BLaER1 treated with 17β-estradiol and CSF1 and Interleukin-3, amounts not matched to agents 10 nM and 100 nM (cell line): ENCODE measurements at regions not wholly inside any gene's neighbourhood (a gene's known extent, or its start where the extent isn't known, plus 50 kb on each side); places are given as distances from the start of the nearest gene placed in this dataset.

Source experiments
- H3K27ac ChIP-seq, 11 experiments: shearing (Covaris generic); formaldehyde crosslinking; 2 replicates each; pipeline ENCODE4 v1.8.1; 2022
- H3K27me3 ChIP-seq, 11 experiments: shearing (Covaris generic); formaldehyde crosslinking; 2 replicates each; pipeline ENCODE4 v1.8.1; 2022
- H3K36me3 ChIP-seq, 11 experiments: shearing (Covaris generic); formaldehyde crosslinking; 2 replicates each; pipeline ENCODE4 v1.8.1; 2022
- H3K4me1 ChIP-seq, 10 experiments: shearing (Covaris generic); formaldehyde crosslinking; 2 replicates each; pipeline ENCODE4 v1.8.1; 2022
- H3K4me2 ChIP-seq, 11 experiments: shearing (Covaris generic); formaldehyde crosslinking; 2 replicates each; pipeline ENCODE4 v1.8.1; 2022
- H3K4me3 ChIP-seq, 10 experiments: shearing (Covaris generic); formaldehyde crosslinking; 2 replicates each; pipeline ENCODE4 v1.8.1; 2022
- H3K9ac ChIP-seq, 11 experiments: shearing (Covaris generic); formaldehyde crosslinking; 2 replicates each; pipeline ENCODE4 v1.8.1; 2022
- H3K9me3 ChIP-seq, 11 experiments: shearing (Covaris generic); formaldehyde crosslinking; replicated peaks in 1 of 11; 2 replicates each; pipeline ENCODE4 v1.8.1; 2022
- H4K20me1 ChIP-seq, 11 experiments: shearing (Covaris generic); formaldehyde crosslinking; 2 replicates each; pipeline ENCODE4 v1.8.1; 2022
- Cebpa-rat ChIP-seq, 11 experiments: shearing (Covaris generic); IDR thresholded peaks; 2 replicates each; pipeline ENCODE4 v1.8.1; 2022

- TF ChIP-seq Cebpa-rat (IDR thresholded peaks at IDR 0.05) = 0 out of 22 replicates have a peak, but pooled peaks of 1 of the 11 experiments have one; percentile 7
- H3K4me1 ChIP-seq = peaks cover 28 to 58% (median 37%) of the 10 kb centered on the region in 10 experiments
These were observed 169.9 kb upstream of the HDDC2 start for GRCh38 chr6:125471667-125472066.

DNA sequence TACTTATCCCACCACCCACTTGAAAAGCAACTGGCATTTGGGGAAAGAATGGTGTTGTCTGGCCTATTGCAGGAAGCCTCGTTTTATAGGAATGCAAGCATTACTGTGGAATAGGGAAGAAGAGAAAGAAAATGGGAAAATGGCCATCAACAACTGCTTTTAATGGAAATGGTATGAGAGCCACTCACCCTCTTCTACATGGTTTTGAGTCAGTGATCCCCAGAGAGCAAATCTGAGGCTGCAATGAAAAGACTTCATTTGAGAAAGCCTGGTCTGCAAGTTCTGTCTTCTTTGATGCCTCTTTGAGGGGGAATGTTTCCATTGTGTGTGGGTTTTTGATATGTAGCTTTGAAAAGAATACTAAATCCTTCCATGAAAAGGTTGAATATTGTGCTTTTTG lies 172.3 kb upstream of the HDDC2 start:
- no peak overlapping the region for H3K27ac ChIP-seq
- H3K9me3 ChIP-seq = peaks cover 0 to 11% (median 3%) of the 10 kb centered on the region in 11 experiments; a peak in 6 of 22 replicates
- peaks cover 20 to 49% (median 29%) of the 10 kb centered on the region in 10 experiments for H3K4me1 ChIP-seq
- no peak for TF ChIP-seq Cebpa-rat (IDR thresholded peaks at IDR 0.05)
- no peaks in the 10 kb centered on the region for H3K27me3 ChIP-seq
- no peak overlapping the region for H3K4me3 ChIP-seq
- H4K20me1 ChIP-seq = no peaks in the 10 kb centered on the region
- H3K9ac ChIP-seq = no peak overlapping the region
- H3K4me2 ChIP-seq = peak overlapping the region in 5 of 11 experiments; percentile 9 to 55 (median 30); a peak in 6 of 22 replicates
- H3K36me3 ChIP-seq = no peaks in the 10 kb centered on the region

More at GRCh38 chr6:125471667-125472066, 169.9 kb upstream of the HDDC2 start:
- no peaks in the 10 kb centered on the region for H4K20me1 ChIP-seq
- H3K27me3 ChIP-seq = no peaks in the 10 kb centered on the region
- no peak overlapping the region for H3K4me3 ChIP-seq
- H3K4me2 ChIP-seq = peak overlapping the region in 1 of 11 experiments; percentile 3; a peak in 1 of 22 replicates
- no peak overlapping the region for H3K27ac ChIP-seq
- H3K9me3 ChIP-seq = peaks cover 5 to 22% (median 13%) of the 10 kb centered on the region in 11 experiments; a peak in 21 of 22 replicates
- H3K9ac ChIP-seq = no peak overlapping the region
- H3K36me3 ChIP-seq = no peaks in the 10 kb centered on the region

DNA sequence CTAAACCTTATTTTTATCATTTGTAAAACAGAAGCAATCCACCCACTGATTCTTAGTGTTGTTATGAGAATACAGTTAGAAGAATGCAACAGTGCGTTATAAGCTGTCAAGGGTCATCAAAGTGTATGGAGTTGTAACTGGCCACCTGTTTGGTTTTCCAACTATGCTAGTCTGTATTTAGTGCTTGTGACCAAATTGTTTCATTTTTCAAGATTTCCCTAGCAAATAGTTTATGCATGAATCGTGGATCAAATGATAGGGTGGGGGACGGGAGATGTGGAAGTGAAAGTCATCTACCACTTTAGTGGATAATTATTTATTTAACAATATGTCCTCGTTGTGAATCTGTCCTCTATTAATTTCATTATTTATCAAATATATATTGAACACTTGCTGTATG lies 175.4 kb upstream of the HDDC2 start:
- H3K36me3 ChIP-seq = no peaks in the 10 kb centered on the region

GRCh38 chr6:125477844-125478243 lies 176.1 kb upstream of the HDDC2 start:
- H3K4me2 ChIP-seq = no peak overlapping the region
- no peak for TF ChIP-seq Cebpa-rat (IDR thresholded peaks at IDR 0.05)
- H3K27ac ChIP-seq = no peak overlapping the region
- H3K4me3 ChIP-seq = no peak overlapping the region
- no peaks in the 10 kb centered on the region for H3K36me3 ChIP-seq
- no peaks in the 10 kb centered on the region for H4K20me1 ChIP-seq
- H3K4me1 ChIP-seq = peaks cover 10 to 45% (median 20%) of the 10 kb centered on the region in 10 experiments; a peak in 19 of 20 replicates
- no peaks in the 10 kb centered on the region for H3K27me3 ChIP-seq
- peaks cover 0 to 11% (median 2%) of the 10 kb centered on the region in 11 experiments; a peak in 6 of 22 replicates for H3K9me3 ChIP-seq
- no peak overlapping the region for H3K9ac ChIP-seq

More for the DNA sequence above, 175.4 kb upstream of the HDDC2 start:
- H3K9ac ChIP-seq = no peak overlapping the region
- H3K4me2 ChIP-seq = peak overlapping the region in 10 of 11 experiments; percentile 18 to 71 (median 48); a peak in 8 of 22 replicates
- peaks cover 0 to 11% (median 3%) of the 10 kb centered on the region in 11 experiments; a peak in 6 of 22 replicates for H3K9me3 ChIP-seq
- H3K4me3 ChIP-seq = no peak overlapping the region
- H3K27ac ChIP-seq = no peak overlapping the region
- H4K20me1 ChIP-seq = no peaks in the 10 kb centered on the region
- no peaks in the 10 kb centered on the region for H3K27me3 ChIP-seq
- H3K4me1 ChIP-seq = peaks cover 10 to 45% (median 20%) of the 10 kb centered on the region in 10 experiments; a peak in 19 of 20 replicates
- no peak for TF ChIP-seq Cebpa-rat (IDR thresholded peaks at IDR 0.05)

- H3K4me2 ChIP-seq = peak overlapping the region in 2 of 11 experiments; percentile 36 to 40; a peak in 2 of 22 replicates
- H3K27me3 ChIP-seq = no peaks in the 10 kb centered on the region
- no peak for TF ChIP-seq Cebpa-rat (IDR thresholded peaks at IDR 0.05)
- no peak overlapping the region for H3K9ac ChIP-seq
- peaks cover 0 to 11% (median 0%) of the 10 kb centered on the region in 11 experiments; a peak in 9 of 22 replicates for H3K9me3 ChIP-seq
- peaks cover 10 to 36% (median 13%) of the 10 kb centered on the region in 10 experiments; a peak in 19 of 20 replicates for H3K4me1 ChIP-seq
- H3K36me3 ChIP-seq = no peaks in the 10 kb centered on the region
- H3K27ac ChIP-seq = no peak overlapping the region
- H4K20me1 ChIP-seq = no peaks in the 10 kb centered on the region
- no peak overlapping the region for H3K4me3 ChIP-seq
These were observed 178.4 kb upstream of the HDDC2 start for GRCh38 chr6:125480146-125480545.

GRCh38 chr6:125480571-125480970 lies 178.8 kb upstream of the HDDC2 start:
- peak overlapping the region in 2 of 11 experiments; percentile 36 to 40; a peak in 2 of 22 replicates for H3K4me2 ChIP-seq
- TF ChIP-seq Cebpa-rat (IDR thresholded peaks at IDR 0.05) = no peak
- H3K4me1 ChIP-seq = peaks cover 10 to 40% (median 13%) of the 10 kb centered on the region in 10 experiments; a peak in 19 of 20 replicates
- H3K36me3 ChIP-seq = no peaks in the 10 kb centered on the region
- peaks cover under 1 to 16% (median 3%) of the 10 kb centered on the region in 11 experiments; a peak in 17 of 22 replicates for H3K9me3 ChIP-seq
- no peaks in the 10 kb centered on the region for H3K27me3 ChIP-seq
- no peaks in the 10 kb centered on the region for H4K20me1 ChIP-seq
- no peak overlapping the region for H3K9ac ChIP-seq
- H3K27ac ChIP-seq = no peak overlapping the region
- no peak overlapping the region for H3K4me3 ChIP-seq

DNA sequence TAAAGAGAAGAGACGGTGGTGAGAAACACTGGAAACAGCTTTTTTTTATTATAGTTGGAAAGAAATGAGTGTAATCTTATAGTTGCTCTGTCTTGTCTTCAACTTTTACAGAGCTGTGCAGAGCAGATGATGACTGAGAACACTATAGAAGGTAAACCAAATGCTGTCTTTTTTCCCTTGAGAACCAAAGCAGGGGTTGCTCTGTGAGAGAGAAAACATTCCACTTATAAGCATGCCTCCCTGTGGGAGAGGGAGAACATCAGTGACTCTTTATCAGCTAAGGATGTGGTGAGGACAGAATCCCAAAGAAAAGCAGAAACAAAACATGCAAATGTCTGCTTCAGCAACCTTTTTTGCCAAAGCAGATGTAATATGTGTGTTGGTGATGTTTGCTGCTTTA lies 179.3 kb upstream of the HDDC2 start:
- no peak for TF ChIP-seq Cebpa-rat (IDR thresholded peaks at IDR 0.05)
- Histone ChIP-seq H3K9me3 (peaks cover 5 to 20% (median 8%) of the 10 kb centered on the region in 11 experiments; a peak in 19 of 22 replicates), H3K4me1 (peaks cover 9 to 39% (median 12%) of the 10 kb centered on the region in 10 experiments; a peak in 19 of 20 replicates), H3K4me2 (peak overlapping the region in 2 of 11 experiments; percentile 36 to 40; a peak in 4 of 22 replicates), H3K4me3 (no peak overlapping the region), H3K27ac (no peak overlapping the region), H3K36me3 (no peaks in the 10 kb centered on the region), H3K9ac (no peak overlapping the region), H4K20me1 (no peaks in the 10 kb centered on the region), H3K27me3 (no peaks in the 10 kb centered on the region)

GRCh38 chr6:125485757-125486156 lies 184.0 kb upstream of the HDDC2 start:
- no peak overlapping the region; a peak in 1 of 22 replicates for H3K4me2 ChIP-seq
- no peak overlapping the region for H3K4me3 ChIP-seq
- no peak overlapping the region for H3K9ac ChIP-seq
- peaks cover 0 to 34% (median 0%) of the 10 kb centered on the region in 10 experiments; a peak in 4 of 20 replicates for H3K4me1 ChIP-seq
- no peaks in the 10 kb centered on the region for H4K20me1 ChIP-seq
- peaks cover 13 to 50% (median 28%) of the 10 kb centered on the region in 11 experiments; a peak in 21 of 22 replicates for H3K9me3 ChIP-seq
- peak overlapping the region in 1 of 11 experiments; percentile 67; a peak in 2 of 22 replicates for H3K27ac ChIP-seq
- no peaks in the 10 kb centered on the region for H3K27me3 ChIP-seq
- TF ChIP-seq Cebpa-rat (IDR thresholded peaks at IDR 0.05) = no peak
- no peaks in the 10 kb centered on the region for H3K36me3 ChIP-seq

GRCh38 chr6:125486881-125487280 lies 185.1 kb upstream of the HDDC2 start:
- peak overlapping the region in 2 of 11 experiments; percentile 22 to 67; a peak in 3 of 22 replicates for H3K27ac ChIP-seq
- H3K4me3 ChIP-seq = no peak overlapping the region
- no peak overlapping the region for H3K4me2 ChIP-seq
- no peak overlapping the region for H3K9ac ChIP-seq
- H4K20me1 ChIP-seq = no peaks in the 10 kb centered on the region
- peaks cover 0 to 24% (median 0%) of the 10 kb centered on the region in 10 experiments; a peak in 4 of 20 replicates for H3K4me1 ChIP-seq
- peaks cover 13 to 50% (median 28%) of the 10 kb centered on the region in 11 experiments; a peak in 21 of 22 replicates for H3K9me3 ChIP-seq
- no peaks in the 10 kb centered on the region for H3K36me3 ChIP-seq
- TF ChIP-seq Cebpa-rat (IDR thresholded peaks at IDR 0.05) = no peak
- H3K27me3 ChIP-seq = no peaks in the 10 kb centered on the region
